Epithelial cell of proximal tubule (primary cell): ENCODE measurements at regions not wholly inside any gene's neighbourhood (a gene's known extent, or its start where the extent isn't known, plus 50 kb on each side); places are given as distances from the start of the nearest gene placed in this dataset.

Experiments used
- DNase-seq: peaks from one replicate; pipeline ENCODE4 v3.0.0-alpha.2; 2011; ENCODE audit warnings: low read depth
- H3K4me3 ChIP-seq: 2 replicates; pipeline ENCODE4 v1.5.1; 2011; ENCODE audit warnings: low read depth, mild to moderate bottlenecking, low read length
- CTCF ChIP-seq: conservative IDR thresholded peaks from 2 replicates; pipeline ENCODE4 v1.5.1; 2012; ENCODE audit warnings: low read depth, mild to moderate bottlenecking, low read length

- H3K4me3 ChIP-seq: no peak overlapping the region
- no peak for TF ChIP-seq CTCF
- DNase-seq: no peak
Measured at GRCh38 chr6:21533678-21534077, 59.9 kb upstream of the SOX4 start.

- H3K4me3 ChIP-seq: no peak overlapping the region
- DNase-seq: no peak
- no peak for TF ChIP-seq CTCF
Measured at GRCh38 chr6:21536280-21536766, 57.2 kb upstream of the SOX4 start.

GRCh38 chr6:21537637-21538036 lies 55.9 kb upstream of the SOX4 start:
- no peak overlapping the region for H3K4me3 ChIP-seq
- no peak for DNase-seq
- TF ChIP-seq CTCF: no peak

- TF ChIP-seq CTCF: no peak
- H3K4me3 ChIP-seq: no peak overlapping the region
- DNase-seq: peak; percentile 54
Measured at GRCh38 chr6:21538186-21538798, 55.3 kb upstream of the SOX4 start.

GRCh38 chr6:21539621-21540100 lies 53.9 kb upstream of the SOX4 start:
- DNase-seq: no peak
- TF ChIP-seq CTCF: no peak

More at GRCh38 chr6:21539621-21540100, 53.9 kb upstream of the SOX4 start:
- no peak overlapping the region for H3K4me3 ChIP-seq
